ENCODE measurements at regions not wholly inside any gene's neighbourhood (a gene's known extent, or its start where the extent isn't known, plus 50 kb on each side); places are given as distances from the start of the nearest gene placed in this dataset.

DNA sequence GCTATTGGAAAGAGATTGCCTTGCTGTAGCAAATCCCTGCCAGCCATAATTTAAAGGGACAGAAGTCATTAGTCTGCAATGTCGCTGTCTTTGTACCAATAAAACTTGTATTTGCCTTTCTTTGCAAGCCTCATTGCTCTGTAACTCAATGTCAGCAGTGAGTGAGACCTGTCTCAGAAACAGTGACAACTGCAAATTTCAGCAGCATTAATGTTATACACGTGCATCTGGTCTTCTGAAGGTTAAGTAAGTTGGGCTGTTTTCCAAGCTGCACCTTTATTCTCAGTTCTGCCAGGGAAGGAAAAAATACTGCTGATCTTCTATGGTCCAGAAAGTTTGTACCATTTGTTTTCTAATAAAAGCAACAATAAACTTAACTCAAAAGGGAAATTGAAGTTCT, 543.1 kb downstream of the TRIML1 start:
- H3K27ac Mint-ChIP-seq (ENCODE audit: unreplicated experiment) = no peak overlapping the region
- peaks cover 4% of the 10 kb centered on the region for H3K9me3 Mint-ChIP-seq (ENCODE audit: unreplicated experiment)
- H3K4me1 Mint-ChIP-seq (ENCODE audit: unreplicated experiment) = no peaks in the 10 kb centered on the region
- no peaks in the 10 kb centered on the region for H3K27me3 Mint-ChIP-seq (ENCODE audit: unreplicated experiment)
- H3K36me3 Mint-ChIP-seq (ENCODE audit: unreplicated experiment) = no peaks in the 10 kb centered on the region
- no peak for TF ChIP-seq CTCF (IDR thresholded peaks at IDR 0.05)
- no peak overlapping the region for H3K4me3 Mint-ChIP-seq (ENCODE audit: unreplicated experiment)
- DNase-seq (ENCODE audit: extremely low spot score, unreplicated experiment) = no peak

GRCh38 chr4:188683571-188683970, 544.3 kb downstream of the TRIML1 start:
- H3K4me1 Mint-ChIP-seq (ENCODE audit: unreplicated experiment) = no peaks in the 10 kb centered on the region
- no peak overlapping the region for H3K4me3 Mint-ChIP-seq (ENCODE audit: unreplicated experiment)
- H3K27me3 Mint-ChIP-seq (ENCODE audit: unreplicated experiment) = no peaks in the 10 kb centered on the region

GRCh38 chr4:188688956-188689355, 549.7 kb downstream of the TRIML1 start:
- Mint-ChIP-seq H3K27ac (ENCODE audit: unreplicated experiment) (no peak overlapping the region), H3K27me3 (ENCODE audit: unreplicated experiment) (no peaks in the 10 kb centered on the region), H3K36me3 (ENCODE audit: unreplicated experiment) (no peaks in the 10 kb centered on the region), H3K4me3 (ENCODE audit: unreplicated experiment) (no peak overlapping the region), H3K4me1 (ENCODE audit: unreplicated experiment) (peaks cover 9% of the 10 kb centered on the region), H3K9me3 (ENCODE audit: unreplicated experiment) (no peaks in the 10 kb centered on the region)
- DNase-seq (ENCODE audit: extremely low spot score, unreplicated experiment) = no peak
- TF ChIP-seq CTCF (IDR thresholded peaks at IDR 0.05) = no peak

More at GRCh38 chr4:188683571-188683970, 544.3 kb downstream of the TRIML1 start:
- no peak overlapping the region for H3K27ac Mint-ChIP-seq (ENCODE audit: unreplicated experiment)
- no peaks in the 10 kb centered on the region for H3K36me3 Mint-ChIP-seq (ENCODE audit: unreplicated experiment)
- no peak for DNase-seq (ENCODE audit: extremely low spot score, unreplicated experiment)
- H3K9me3 Mint-ChIP-seq (ENCODE audit: unreplicated experiment) = peaks cover 4% of the 10 kb centered on the region
- no peak for TF ChIP-seq CTCF (IDR thresholded peaks at IDR 0.05)

GRCh38 chr4:188691811-188692210, 552.6 kb downstream of the TRIML1 start:
- Mint-ChIP-seq H3K4me1 (ENCODE audit: unreplicated experiment) (peaks cover 9% of the 10 kb centered on the region), H3K27me3 (ENCODE audit: unreplicated experiment) (no peaks in the 10 kb centered on the region), H3K27ac (ENCODE audit: unreplicated experiment) (peak overlapping the region; percentile 45), H3K4me3 (ENCODE audit: unreplicated experiment) (no peak overlapping the region), H3K36me3 (ENCODE audit: unreplicated experiment) (no peaks in the 10 kb centered on the region), H3K9me3 (ENCODE audit: unreplicated experiment) (no peaks in the 10 kb centered on the region)
- DNase-seq (ENCODE audit: extremely low spot score, unreplicated experiment) = no peak
- TF ChIP-seq CTCF (IDR thresholded peaks at IDR 0.05) = no peak

- H3K4me1 Mint-ChIP-seq (ENCODE audit: unreplicated experiment) = peaks cover 9% of the 10 kb centered on the region
- H3K4me3 Mint-ChIP-seq (ENCODE audit: unreplicated experiment) = no peak overlapping the region
- no peak overlapping the region for H3K27ac Mint-ChIP-seq (ENCODE audit: unreplicated experiment)
- no peaks in the 10 kb centered on the region for H3K9me3 Mint-ChIP-seq (ENCODE audit: unreplicated experiment)
- DNase-seq (ENCODE audit: extremely low spot score, unreplicated experiment) = no peak
- no peaks in the 10 kb centered on the region for H3K27me3 Mint-ChIP-seq (ENCODE audit: unreplicated experiment)
- no peak for TF ChIP-seq CTCF (IDR thresholded peaks at IDR 0.05)
- H3K36me3 Mint-ChIP-seq (ENCODE audit: unreplicated experiment) = no peaks in the 10 kb centered on the region
Observed at GRCh38 chr4:188695261-188695660, 556.0 kb downstream of the TRIML1 start.

All from osteocyte (in vitro differentiated cells).